GM12878 (cell line): ENCODE measurements at regions not wholly inside any gene's neighbourhood (a gene's known extent, or its start where the extent isn't known, plus 50 kb on each side); places are given as distances from the start of the nearest gene placed in this dataset.

ENCODE experiments used
- ATAC-seq: fragments of 200-7000 bp; cut with Tn5 transposase; 3 replicates; pipeline ENCODE4 v1.9.1; 2020; ENCODE audit warnings: mild to moderate bottlenecking, moderate library complexity
- BruUV-seq: library from RNA; stranded (reverse); fragments of 400-500 nt; replicated peaks from 2 replicates; lab custom pipeline; 2021; lab: Mats Ljungman, UMichigan
- CTCF ChIA-PET: fragments of 300-600 bp; sonication (Branson Sonifier 250); formaldehyde crosslinking; extraction: SDS; loops from one replicate; lab custom pipeline; 2021; ENCODE audit warnings: inconsistent platforms; lab: Yijun Ruan, JAX
- POLR2A ChIA-PET: fragments of 350-600 bp; formaldehyde crosslinking; extraction: SDS; loops from one replicate; lab custom pipeline; 2021; ENCODE audit warnings: inconsistent platforms; lab: Charles Lee
- RAD21 ChIA-PET: fragments of 300-600 bp; sonication (Branson Sonifier 250); formaldehyde crosslinking; loops from one replicate; lab custom pipeline; 2023; ENCODE audit warnings: antibody characterized with exemption; ENCODE audit not compliant: unreplicated experiment; lab: Charles Lee
- SMC1A ChIA-PET: fragments of 300-600 bp; sonication (Branson Sonifier 250); formaldehyde crosslinking; loops from one replicate; lab custom pipeline; 2023; ENCODE audit not compliant: unreplicated experiment, uncharacterized antibody; lab: Charles Lee
- DNase-seq: peaks from one replicate; pipeline ENCODE4 v3.0.0-alpha.2; 2011; ENCODE audit warnings: low read depth, low spot score
- FAIRE-seq: peaks from 3 replicates; lab custom pipeline; 2011; peaks lifted over from hg19 to GRCh38; lab: Jason Lieb, UNC
- H2AFZ ChIP-seq: 2 replicates; pipeline ENCODE4 v1.6.0; 2011; ENCODE audit warnings: low read depth, low read length, control low read depth; ENCODE audit not compliant: control insufficient read depth
- H3K27ac ChIP-seq: 2 replicates; pipeline ENCODE4 v1.5.1; 2011; ENCODE audit warnings: control low read depth; ENCODE audit not compliant: control insufficient read depth, insufficient read depth
- H3K27me3 ChIP-seq, 2 experiments: replicated peaks in 1 of 2; 2 replicates each; pipeline versions ENCODE4 v1.6.0 to v1.6.1; 2011; ENCODE audit warnings: low read length in 1 of 2; ENCODE audit not compliant: control insufficient read depth in 2 of 2, insufficient read depth in 2 of 2
- H3K36me3 ChIP-seq, 2 experiments: 2 replicates each; pipeline ENCODE4 v1.5.1; 2011; ENCODE audit warnings: low read length in 1 of 2; ENCODE audit not compliant: control insufficient read depth in 2 of 2, insufficient read depth in 2 of 2
- H3K4me1 ChIP-seq: 2 replicates; pipeline ENCODE4 v1.6.1; 2011; ENCODE audit warnings: mild to moderate bottlenecking, low read length, moderate library complexity, mixed read lengths; ENCODE audit not compliant: control insufficient read depth, insufficient read depth
- H3K4me2 ChIP-seq: 2 replicates; pipeline ENCODE4 v1.6.0; 2011; ENCODE audit warnings: control low read depth; ENCODE audit not compliant: control insufficient read depth, insufficient read depth
- H3K4me3 ChIP-seq: fragments of 200-600 bp; sonication (generic); 2 replicates; pipeline ENCODE4 v1.5.1; 2016
- H3K79me2 ChIP-seq: 2 replicates; pipeline ENCODE4 v1.6.0; 2011; ENCODE audit warnings: low read length; ENCODE audit not compliant: control insufficient read depth, insufficient read depth
- H3K9ac ChIP-seq: 2 replicates; pipeline ENCODE4 v1.8.0; 2011; ENCODE audit warnings: low read length, control low read depth, mixed read lengths; ENCODE audit not compliant: control insufficient read depth, insufficient read depth
- H3K9me3 ChIP-seq: replicated peaks from 3 replicates; pipeline ENCODE4 v1.5.1; 2011; ENCODE audit warnings: mild to moderate bottlenecking, low read length; ENCODE audit not compliant: control insufficient read depth, insufficient read depth
- H4K20me1 ChIP-seq: 2 replicates; pipeline ENCODE4 v1.6.0; 2011; ENCODE audit not compliant: control insufficient read depth, insufficient read depth
- BMI1 ChIP-seq: fragments of 450-650 bp; IDR thresholded peaks from 2 replicates; pipeline ENCODE4 v1.6.1; 2016; ENCODE audit warnings: mild to moderate bottlenecking, moderate library complexity, borderline replicate concordance
- CEBPZ ChIP-seq: fragments of 150-350 bp; IDR thresholded peaks from 2 replicates; pipeline ENCODE4 v1.6.1; 2016; ENCODE audit warnings: low read depth, low read length
- FOXM1 ChIP-seq: IDR thresholded peaks from 2 replicates; pipeline ENCODE4 v1.6.1; 2012; ENCODE audit warnings: low read depth, mild to moderate bottlenecking, inconsistent platforms, low read length, moderate library complexity
- PAX5 ChIP-seq: IDR thresholded peaks from 2 replicates; pipeline ENCODE4 v1.6.1; 2011; ENCODE audit warnings: low read depth, low read length, borderline replicate concordance
- POLR2AphosphoS5 ChIP-seq: IDR thresholded peaks from 2 replicates; pipeline ENCODE4 v1.6.1; 2011; ENCODE audit warnings: mild to moderate bottlenecking, low read length, inconsistent platforms
- RCOR1 ChIP-seq: conservative IDR thresholded peaks from 2 replicates; pipeline ENCODE4 v1.6.1; 2012; ENCODE audit warnings: low read depth, low read length, improper control_type of control experiment
- SP1 ChIP-seq: IDR thresholded peaks from one replicate; pipeline ENCODE4 v1.6.1; 2011; ENCODE audit warnings: low read depth, low read length
- WGBS: methylation state at CpG from one replicate; pipeline ENCODE4 v1.1.6; 2016; ENCODE audit warnings: low lambda C conversion rate; ENCODE audit not compliant: insufficient replicate concordance, insufficient coverage; ENCODE audit errors: missing lambda C conversion rate; 5-methylcytosine and 5-hydroxymethylcytosine counted together
- in situ Hi-C: fragments of 300-500 bp; cut with MboI; formaldehyde crosslinking; loops from 9 replicates; pipeline ENCODE4 v1.14.3; 2018; ENCODE audit warnings: mixed read lengths
- intact Hi-C: fragments of 100-400 bp; cut with micrococcal nuclease; formaldehyde crosslinking; loops from one replicate; pipeline ENCODE4 v1.14.2; 2022; ENCODE audit not compliant: unreplicated experiment
- TF ChIP-seq, protein P1 (sequence below): fragments of 450-650 bp; IDR thresholded peaks from 2 replicates; pipeline ENCODE4 v1.6.1; 2018; ENCODE audit warnings: mild to moderate bottlenecking, low read depth, moderate library complexity; ENCODE audit not compliant: partially characterized antibody
- TF ChIP-seq, protein P2 (sequence below): IDR thresholded peaks from 2 replicates; pipeline ENCODE4 v1.6.1; 2011; ENCODE audit warnings: borderline replicate concordance, low read depth, mild to moderate bottlenecking, moderate library complexity, mixed read lengths, low read length; ENCODE audit not compliant: insufficient read depth; ENCODE audit errors: extremely low read length

- TF ChIP-seq FOXM1 (no peak), PAX5 (no peak), POLR2AphosphoS5 (no peak)
Observed at GRCh38 chr4:34766935-34767334, 1477.4 kb downstream of the ARAP2 start (continued).

GRCh38 chr4:34767407-34767806, 1476.9 kb downstream of the ARAP2 start:
- Histone ChIP-seq H3K27ac (no peak overlapping the region), H4K20me1 (no peaks in the 10 kb centered on the region), H3K27me3 (no peaks in the 10 kb centered on the region), H3K36me3 (no peaks in the 10 kb centered on the region), H3K4me3 (no peak overlapping the region), H3K9me3 (no peaks in the 10 kb centered on the region), H3K9ac (no peak overlapping the region), H3K4me1 (no peaks in the 10 kb centered on the region), H3K79me2 (no peaks in the 10 kb centered on the region), H2AFZ (no peak overlapping the region), H3K4me2 (no peak overlapping the region)
- no peak for ATAC-seq
- no peak for DNase-seq
- WGBS = 37% methylated on average over 2 of the region's 2 CpGs
- no peak for FAIRE-seq
- no peak for TF ChIP-seq BMI1
- TF ChIP-seq SP1 = no peak
- TF ChIP-seq, protein P1, sequence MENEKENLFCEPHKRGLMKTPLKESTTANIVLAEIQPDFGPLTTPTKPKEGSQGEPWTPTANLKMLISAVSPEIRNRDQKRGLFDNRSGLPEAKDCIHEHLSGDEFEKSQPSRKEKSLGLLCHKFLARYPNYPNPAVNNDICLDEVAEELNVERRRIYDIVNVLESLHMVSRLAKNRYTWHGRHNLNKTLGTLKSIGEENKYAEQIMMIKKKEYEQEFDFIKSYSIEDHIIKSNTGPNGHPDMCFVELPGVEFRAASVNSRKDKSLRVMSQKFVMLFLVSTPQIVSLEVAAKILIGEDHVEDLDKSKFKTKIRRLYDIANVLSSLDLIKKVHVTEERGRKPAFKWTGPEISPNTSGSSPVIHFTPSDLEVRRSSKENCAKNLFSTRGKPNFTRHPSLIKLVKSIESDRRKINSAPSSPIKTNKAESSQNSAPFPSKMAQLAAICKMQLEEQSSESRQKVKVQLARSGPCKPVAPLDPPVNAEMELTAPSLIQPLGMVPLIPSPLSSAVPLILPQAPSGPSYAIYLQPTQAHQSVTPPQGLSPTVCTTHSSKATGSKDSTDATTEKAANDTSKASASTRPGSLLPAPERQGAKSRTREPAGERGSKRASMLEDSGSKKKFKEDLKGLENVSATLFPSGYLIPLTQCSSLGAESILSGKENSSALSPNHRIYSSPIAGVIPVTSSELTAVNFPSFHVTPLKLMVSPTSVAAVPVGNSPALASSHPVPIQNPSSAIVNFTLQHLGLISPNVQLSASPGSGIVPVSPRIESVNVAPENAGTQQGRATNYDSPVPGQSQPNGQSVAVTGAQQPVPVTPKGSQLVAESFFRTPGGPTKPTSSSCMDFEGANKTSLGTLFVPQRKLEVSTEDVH = no peak
- TF ChIP-seq RCOR1 = no peak
- TF ChIP-seq CEBPZ = no peak
- TF ChIP-seq, protein P2, sequence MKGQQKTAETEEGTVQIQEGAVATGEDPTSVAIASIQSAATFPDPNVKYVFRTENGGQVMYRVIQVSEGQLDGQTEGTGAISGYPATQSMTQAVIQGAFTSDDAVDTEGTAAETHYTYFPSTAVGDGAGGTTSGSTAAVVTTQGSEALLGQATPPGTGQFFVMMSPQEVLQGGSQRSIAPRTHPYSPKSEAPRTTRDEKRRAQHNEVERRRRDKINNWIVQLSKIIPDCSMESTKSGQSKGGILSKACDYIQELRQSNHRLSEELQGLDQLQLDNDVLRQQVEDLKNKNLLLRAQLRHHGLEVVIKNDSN = no peak
- POLR2A ChIA-PET = no interaction called here
- CTCF ChIA-PET = interaction anchor here (1.0 to 2.1 kb wide), 2 partner anchors 11 to 640 kb away, joined by 3 to 4 read pairs; no protein-coding TSS in a partner anchor
- SMC1A ChIA-PET = interaction anchor here (0.9 to 1.3 kb wide), 2 partner anchors 36 to 1165 kb away, joined by 3 to 4 read pairs; no protein-coding TSS in a partner anchor
- in situ Hi-C loops = no loop called here
- intact Hi-C loops = loop anchor here (5.0 kb wide), 1 partner anchor 65 kb away; no protein-coding TSS in a partner anchor
- RAD21 ChIA-PET = interaction anchor here (1.3 kb wide), 1 partner anchor 1167 kb away, joined by 5 read pairs; no protein-coding TSS in a partner anchor
- BruUV-seq = no TSS peak
